Panc1 (cell line): ENCODE measurements at regions not wholly inside any gene's neighbourhood (a gene's known extent, or its start where the extent isn't known, plus 50 kb on each side); places are given as distances from the start of the nearest gene placed in this dataset.

Experiments used
- ATAC-seq: fragments of 200-7000 bp; cut with Tn5 transposase; 2 replicates; pipeline ENCODE4 v1.9.1; 2020; ENCODE audit warnings: mild to moderate bottlenecking, moderate library complexity
- BruUV-seq: library from RNA; stranded (reverse); fragments of 400-500 nt; replicated peaks from 2 replicates; lab custom pipeline; 2021; lab: Mats Ljungman, UMichigan
- CTCF ChIA-PET: fragments of 300-600 bp; sonication (Branson Sonifier 250); formaldehyde crosslinking; loops from one replicate; lab custom pipeline; 2022; ENCODE audit warnings: antibody characterized with exemption; lab: Charles Lee
- POLR2A ChIA-PET: fragments of 300-600 bp; sonication (Branson Sonifier 250); formaldehyde crosslinking; loops from one replicate; lab custom pipeline; 2022; ENCODE audit warnings: antibody characterized with exemption; lab: Charles Lee
- DNase-seq: peaks from one replicate; pipeline ENCODE4 v3.0.0-alpha.2; 2010; ENCODE audit warnings: low read depth, low spot score
- H3K27ac ChIP-seq: 2 replicates; pipeline ENCODE4 v1.5.1; 2011; ENCODE audit warnings: mild to moderate bottlenecking, low read length, inconsistent platforms
- H3K27me3 ChIP-seq: fragments of 200-500 bp; sonication (Bioruptor generic); 2 replicates; pipeline ENCODE4 v1.6.0; 2014; ENCODE audit warnings: low read length, inconsistent platforms; ENCODE audit not compliant: control insufficient read depth, insufficient read depth
- H3K36me3 ChIP-seq: fragments of 200-500 bp; sonication (Bioruptor generic); 2 replicates; pipeline ENCODE4 v1.5.1; 2014; ENCODE audit warnings: inconsistent platforms, mild to moderate bottlenecking, low read length, moderate library complexity; ENCODE audit not compliant: control insufficient read depth, insufficient read depth
- H3K4me1 ChIP-seq: 2 replicates; pipeline ENCODE4 v1.5.1; 2011; ENCODE audit warnings: inconsistent platforms, mild to moderate bottlenecking, low read length, moderate library complexity; ENCODE audit not compliant: control insufficient read depth, insufficient read depth
- H3K4me3 ChIP-seq, 2 experiments: 2 replicates each; pipeline ENCODE4 v1.5.1; 2011 to 2012; ENCODE audit warnings: low read depth in 2 of 2, low read length in 2 of 2, mild to moderate bottlenecking in 2 of 2, inconsistent platforms in 1 of 2, moderate library complexity in 1 of 2
- H3K9me3 ChIP-seq: fragments of 200-500 bp; sonication (Bioruptor generic); 2 replicates; pipeline ENCODE4 v1.5.1; 2014; ENCODE audit warnings: low read depth, mild to moderate bottlenecking, inconsistent platforms, low read length, moderate library complexity; ENCODE audit not compliant: control insufficient read depth, insufficient read depth
- POLR2AphosphoS5 ChIP-seq: IDR thresholded peaks from 2 replicates; pipeline ENCODE4 v1.6.1; 2012; ENCODE audit warnings: mild to moderate bottlenecking, low read depth, low read length, moderate library complexity
- SIN3A ChIP-seq: IDR thresholded peaks from 2 replicates; pipeline ENCODE4 v1.6.1; 2012; ENCODE audit warnings: low read depth, mild to moderate bottlenecking, low read length, moderate library complexity, borderline replicate concordance; ENCODE audit not compliant: insufficient read depth
- TCF7L2 ChIP-seq: IDR thresholded peaks from 2 replicates; pipeline ENCODE4 v1.6.1; 2011; ENCODE audit warnings: mild to moderate bottlenecking, low read depth, low read length, inconsistent platforms
- in situ Hi-C: cut with HindIII; loops from 2 replicates; pipeline ENCODE4 v1.10.0; 2016; ENCODE audit warnings: low sequenced_read_pairs, low pct_unique_long_range_greater_than_20kb
- intact Hi-C: fragments of 100-400 bp; cut with micrococcal nuclease; formaldehyde crosslinking; loops from one replicate; pipeline ENCODE4 v1.10.0; 2022; ENCODE audit not compliant: unreplicated experiment
- TF ChIP-seq, protein P1 (sequence below), 2 experiments: IDR thresholded peaks; 2 replicates each; pipeline ENCODE4 v1.6.1; 2011 to 2012; ENCODE audit warnings: low read depth in 2 of 2, control low read depth in 1 of 2, low read length in 1 of 2, mild to moderate bottlenecking in 1 of 2, moderate library complexity in 1 of 2; ENCODE audit not compliant: insufficient read depth in 1 of 2
- TF ChIP-seq, protein P2 (sequence below): fragments of 450-650 bp; IDR thresholded peaks from 2 replicates; pipeline ENCODE4 v1.5.1; 2017; ENCODE audit warnings: mild to moderate bottlenecking

DNA sequence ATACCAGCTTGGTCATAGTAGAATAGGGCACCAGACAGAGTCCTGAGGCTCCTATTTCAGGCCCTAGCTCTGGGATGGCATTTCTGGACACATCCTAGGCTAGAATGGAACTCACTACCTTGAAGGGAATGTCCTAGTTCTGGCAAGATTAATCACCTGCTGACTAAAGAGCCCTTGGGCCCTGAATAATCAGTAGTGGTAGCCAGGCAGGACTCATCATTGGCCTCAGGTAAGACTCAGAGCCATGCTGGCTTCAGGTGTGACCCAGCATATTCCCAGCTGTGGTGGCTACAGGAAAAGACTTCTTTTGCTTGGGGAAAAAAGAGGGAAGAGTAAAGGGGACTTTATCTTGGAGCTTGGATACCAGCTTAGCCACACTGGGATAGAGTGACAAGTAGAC, 131.0 kb upstream of the SRD5A2 start:
- H3K27me3 ChIP-seq = no peaks in the 10 kb centered on the region
- no peaks in the 10 kb centered on the region for H3K36me3 ChIP-seq
- ATAC-seq (no peak), DNase-seq (no peak)
- H3K9me3 ChIP-seq = no peaks in the 10 kb centered on the region
- in situ Hi-C loops = no loop called here
- no peak overlapping the region for H3K4me3 ChIP-seq
- H3K4me1 ChIP-seq = no peaks in the 10 kb centered on the region
- ChIA-PET POLR2A (no interaction called here), CTCF (no interaction called here)
- BruUV-seq = no TSS peak
- intact Hi-C loops = no loop called here
- TF ChIP-seq SIN3A (no peak), POLR2AphosphoS5 (no peak), TCF7L2 (no peak)
- TF ChIP-seq, protein P1, sequence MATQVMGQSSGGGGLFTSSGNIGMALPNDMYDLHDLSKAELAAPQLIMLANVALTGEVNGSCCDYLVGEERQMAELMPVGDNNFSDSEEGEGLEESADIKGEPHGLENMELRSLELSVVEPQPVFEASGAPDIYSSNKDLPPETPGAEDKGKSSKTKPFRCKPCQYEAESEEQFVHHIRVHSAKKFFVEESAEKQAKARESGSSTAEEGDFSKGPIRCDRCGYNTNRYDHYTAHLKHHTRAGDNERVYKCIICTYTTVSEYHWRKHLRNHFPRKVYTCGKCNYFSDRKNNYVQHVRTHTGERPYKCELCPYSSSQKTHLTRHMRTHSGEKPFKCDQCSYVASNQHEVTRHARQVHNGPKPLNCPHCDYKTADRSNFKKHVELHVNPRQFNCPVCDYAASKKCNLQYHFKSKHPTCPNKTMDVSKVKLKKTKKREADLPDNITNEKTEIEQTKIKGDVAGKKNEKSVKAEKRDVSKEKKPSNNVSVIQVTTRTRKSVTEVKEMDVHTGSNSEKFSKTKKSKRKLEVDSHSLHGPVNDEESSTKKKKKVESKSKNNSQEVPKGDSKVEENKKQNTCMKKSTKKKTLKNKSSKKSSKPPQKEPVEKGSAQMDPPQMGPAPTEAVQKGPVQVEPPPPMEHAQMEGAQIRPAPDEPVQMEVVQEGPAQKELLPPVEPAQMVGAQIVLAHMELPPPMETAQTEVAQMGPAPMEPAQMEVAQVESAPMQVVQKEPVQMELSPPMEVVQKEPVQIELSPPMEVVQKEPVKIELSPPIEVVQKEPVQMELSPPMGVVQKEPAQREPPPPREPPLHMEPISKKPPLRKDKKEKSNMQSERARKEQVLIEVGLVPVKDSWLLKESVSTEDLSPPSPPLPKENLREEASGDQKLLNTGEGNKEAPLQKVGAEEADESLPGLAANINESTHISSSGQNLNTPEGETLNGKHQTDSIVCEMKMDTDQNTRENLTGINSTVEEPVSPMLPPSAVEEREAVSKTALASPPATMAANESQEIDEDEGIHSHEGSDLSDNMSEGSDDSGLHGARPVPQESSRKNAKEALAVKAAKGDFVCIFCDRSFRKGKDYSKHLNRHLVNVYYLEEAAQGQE (IDR thresholded peaks at IDR 0.05; ENCODE audit: insufficient read depth in 1 of 2, low read depth in 2 of 2, low read length in 1 of 2) = no peak
- TF ChIP-seq, protein P2, sequence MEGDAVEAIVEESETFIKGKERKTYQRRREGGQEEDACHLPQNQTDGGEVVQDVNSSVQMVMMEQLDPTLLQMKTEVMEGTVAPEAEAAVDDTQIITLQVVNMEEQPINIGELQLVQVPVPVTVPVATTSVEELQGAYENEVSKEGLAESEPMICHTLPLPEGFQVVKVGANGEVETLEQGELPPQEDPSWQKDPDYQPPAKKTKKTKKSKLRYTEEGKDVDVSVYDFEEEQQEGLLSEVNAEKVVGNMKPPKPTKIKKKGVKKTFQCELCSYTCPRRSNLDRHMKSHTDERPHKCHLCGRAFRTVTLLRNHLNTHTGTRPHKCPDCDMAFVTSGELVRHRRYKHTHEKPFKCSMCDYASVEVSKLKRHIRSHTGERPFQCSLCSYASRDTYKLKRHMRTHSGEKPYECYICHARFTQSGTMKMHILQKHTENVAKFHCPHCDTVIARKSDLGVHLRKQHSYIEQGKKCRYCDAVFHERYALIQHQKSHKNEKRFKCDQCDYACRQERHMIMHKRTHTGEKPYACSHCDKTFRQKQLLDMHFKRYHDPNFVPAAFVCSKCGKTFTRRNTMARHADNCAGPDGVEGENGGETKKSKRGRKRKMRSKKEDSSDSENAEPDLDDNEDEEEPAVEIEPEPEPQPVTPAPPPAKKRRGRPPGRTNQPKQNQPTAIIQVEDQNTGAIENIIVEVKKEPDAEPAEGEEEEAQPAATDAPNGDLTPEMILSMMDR = no peak
- H3K27ac ChIP-seq = no peak overlapping the region

DNA sequence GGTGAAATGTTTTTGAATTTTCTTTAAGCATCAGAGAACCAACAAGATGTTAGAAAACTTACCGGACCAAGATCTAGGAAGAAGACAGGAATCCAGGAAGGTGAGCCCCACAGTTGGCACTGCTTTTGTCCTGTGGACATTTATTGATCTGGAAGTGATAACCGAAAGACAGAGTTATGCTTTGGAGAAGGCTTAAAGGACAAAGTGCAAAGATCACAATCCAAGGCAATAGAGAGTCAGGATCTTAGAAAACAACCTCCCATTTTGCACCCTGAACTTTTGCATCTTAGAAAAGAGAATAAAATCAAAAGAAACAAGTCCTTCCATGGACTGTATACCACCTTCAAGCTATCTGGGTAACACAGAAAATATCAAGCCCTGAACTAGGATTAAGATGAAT, 129.4 kb upstream of the SRD5A2 start:
- Histone ChIP-seq H3K4me1 (no peaks in the 10 kb centered on the region), H3K27me3 (no peaks in the 10 kb centered on the region), H3K4me3 (no peak overlapping the region), H3K36me3 (no peaks in the 10 kb centered on the region), H3K27ac (no peak overlapping the region), H3K9me3 (no peaks in the 10 kb centered on the region)
- POLR2A ChIA-PET = no interaction called here
- ATAC-seq = no peak
- CTCF ChIA-PET = no interaction called here
- DNase-seq = no peak
- intact Hi-C loops = no loop called here
- in situ Hi-C loops = no loop called here
- TF ChIP-seq, protein P2 = no peak
- TF ChIP-seq, protein P1 (IDR thresholded peaks at IDR 0.05; ENCODE audit: insufficient read depth in 1 of 2, low read depth in 2 of 2, low read length in 1 of 2) = no peak
- TF ChIP-seq TCF7L2 = no peak
- no peak for TF ChIP-seq SIN3A
- no peak for TF ChIP-seq POLR2AphosphoS5
- no TSS peak for BruUV-seq
